ENCODE measurements at regions not wholly inside any gene's neighbourhood (a gene's known extent, or its start where the extent isn't known, plus 50 kb on each side); places are given as distances from the start of the nearest gene placed in this dataset.

GRCh38 chrX:14300376-14300775 lies 229.0 kb upstream of the GLRA2 start:
- ATAC-seq (ENCODE audit: insufficient read depth, low FRiP score) (no peak), DNase-seq (no peak)
- H3K9ac ChIP-seq (ENCODE audit: insufficient read depth in 1 of 2, low read length in 2 of 2): no peak overlapping the region
- no peak for TF ChIP-seq CTCF (IDR thresholded peaks at IDR 0.05; ENCODE audit: control extremely low read depth, extremely low read depth)
- H3K4me3 ChIP-seq: no peak overlapping the region
- no peaks in the 10 kb centered on the region for H3K36me3 ChIP-seq (ENCODE audit: control insufficient read depth in 4 of 4, insufficient read depth in 4 of 4, low read length in 4 of 4)
- peaks cover 0 to 2% (median 0%) of the 10 kb centered on the region in 4 donors for H3K9me3 ChIP-seq (ENCODE audit: control insufficient read depth in 4 of 4, insufficient read depth in 3 of 4, low read length in 3 of 4)
- no peaks in the 10 kb centered on the region for H3K4me1 ChIP-seq (ENCODE audit: control insufficient read depth in 5 of 5, insufficient read depth in 5 of 5, low read length in 5 of 5)
- no peaks in the 10 kb centered on the region for H3K27me3 ChIP-seq (ENCODE audit: control insufficient read depth in 3 of 3, insufficient read depth in 3 of 3, low read length in 2 of 3)
- no peak overlapping the region for H3K27ac ChIP-seq (ENCODE audit: low read depth in 1 of 2, low read length in 1 of 2)
- whole genome bisulfite sequencing, 2 donors: 79 to 94% methylated on average over 2 of the region's 2 CpGs

GRCh38 chrX:14295426-14295825 lies 233.9 kb upstream of the GLRA2 start:
- ATAC-seq (ENCODE audit: insufficient read depth, low FRiP score) (no peak), DNase-seq (no peak)

GRCh38 chrX:14291666-14292500 lies 237.5 kb upstream of the GLRA2 start:
- 62 to 80% methylated on average over 10 of the region's 10 CpGs for WGBS, 2 donors
- TF ChIP-seq CTCF (IDR thresholded peaks at IDR 0.05; ENCODE audit: control extremely low read depth, extremely low read depth): no peak
- H3K27ac ChIP-seq (ENCODE audit: low read depth in 1 of 2, low read length in 1 of 2): no peak overlapping the region
- no peak overlapping the region for H3K4me3 ChIP-seq
- no peak overlapping the region for H3K9ac ChIP-seq (ENCODE audit: insufficient read depth in 1 of 2, low read length in 2 of 2)
- H3K4me1 ChIP-seq (ENCODE audit: control insufficient read depth in 5 of 5, insufficient read depth in 5 of 5, low read length in 5 of 5): no peaks in the 10 kb centered on the region
- H3K9me3 ChIP-seq (ENCODE audit: control insufficient read depth in 4 of 4, insufficient read depth in 3 of 4, low read length in 3 of 4): no peaks in the 10 kb centered on the region
- peaks cover 0 to 24% (median 0%) of the 10 kb centered on the region in 3 donors for H3K27me3 ChIP-seq (ENCODE audit: control insufficient read depth in 3 of 3, insufficient read depth in 3 of 3, low read length in 2 of 3)
- ATAC-seq (ENCODE audit: insufficient read depth, low FRiP score): no peak
- no peak for DNase-seq
- no peaks in the 10 kb centered on the region for H3K36me3 ChIP-seq (ENCODE audit: control insufficient read depth in 4 of 4, insufficient read depth in 4 of 4, low read length in 4 of 4)

More at GRCh38 chrX:14295426-14295825, 233.9 kb upstream of the GLRA2 start:
- Histone ChIP-seq H3K36me3 (ENCODE audit: control insufficient read depth in 4 of 4, insufficient read depth in 4 of 4, low read length in 4 of 4) (no peaks in the 10 kb centered on the region), H3K4me3 (no peak overlapping the region), H3K27ac (ENCODE audit: low read depth in 1 of 2, low read length in 1 of 2) (no peak overlapping the region), H3K27me3 (ENCODE audit: control insufficient read depth in 3 of 3, insufficient read depth in 3 of 3, low read length in 2 of 3) (peaks cover 0 to 21% (median 0%) of the 10 kb centered on the region in 3 donors), H3K9ac (ENCODE audit: insufficient read depth in 1 of 2, low read length in 2 of 2) (no peak overlapping the region), H3K9me3 (ENCODE audit: control insufficient read depth in 4 of 4, insufficient read depth in 3 of 4, low read length in 3 of 4) (no peaks in the 10 kb centered on the region), H3K4me1 (ENCODE audit: control insufficient read depth in 5 of 5, insufficient read depth in 5 of 5, low read length in 5 of 5) (no peaks in the 10 kb centered on the region)
- TF ChIP-seq CTCF (IDR thresholded peaks at IDR 0.05; ENCODE audit: control extremely low read depth, extremely low read depth): no peak

Measured in lung (tissue), 11 donors.